ENCODE measurements at regions not wholly inside any gene's neighbourhood (a gene's known extent, or its start where the extent isn't known, plus 50 kb on each side); places are given as distances from the start of the nearest gene placed in this dataset.
A peak's percentile ranks its signal among the peaks of the same experiment; 100 is the strongest.

- DNase-seq (ENCODE audit: low read depth), result no peak
- no peak overlapping the region for H3K4me3 ChIP-seq (ENCODE audit: control insufficient read depth, low read depth, low read length)
- no peak for TF ChIP-seq CTCF (IDR thresholded peaks at IDR 0.05; ENCODE audit: control insufficient read depth, insufficient read depth, low read depth, low read length, missing control alignments)
Observed at GRCh38 chr2:205937211-205937610, 148.8 kb downstream of the INO80D start.

GRCh38 chr2:205936446-205936845, 149.5 kb downstream of the INO80D start:
- H3K4me3 ChIP-seq (ENCODE audit: control insufficient read depth, low read depth, low read length), result no peak overlapping the region
- TF ChIP-seq CTCF (IDR thresholded peaks at IDR 0.05; ENCODE audit: control insufficient read depth, insufficient read depth, low read depth, low read length, missing control alignments), result no peak
- DNase-seq (ENCODE audit: low read depth), result no peak

- peak; percentile 22 for TF ChIP-seq CTCF (IDR thresholded peaks at IDR 0.05; ENCODE audit: control insufficient read depth, insufficient read depth, low read depth, low read length, missing control alignments)
- no peak for DNase-seq (ENCODE audit: low read depth)
Observed at GRCh38 chr2:205934443-205934842, 151.5 kb downstream of the INO80D start.

GRCh38 chr2:205932861-205933260, 153.1 kb downstream of the INO80D start:
- DNase-seq (ENCODE audit: low read depth), result no peak

More at GRCh38 chr2:205934443-205934842, 151.5 kb downstream of the INO80D start:
- H3K4me3 ChIP-seq (ENCODE audit: control insufficient read depth, low read depth, low read length), result no peak overlapping the region

GRCh38 chr2:205931388-205931787, 154.6 kb downstream of the INO80D start:
- TF ChIP-seq CTCF (IDR thresholded peaks at IDR 0.05; ENCODE audit: control insufficient read depth, insufficient read depth, low read depth, low read length, missing control alignments), result no peak
- H3K4me3 ChIP-seq (ENCODE audit: control insufficient read depth, low read depth, low read length), result no peak overlapping the region
- DNase-seq (ENCODE audit: low read depth), result no peak

More at GRCh38 chr2:205932861-205933260, 153.1 kb downstream of the INO80D start:
- TF ChIP-seq CTCF (IDR thresholded peaks at IDR 0.05; ENCODE audit: control insufficient read depth, insufficient read depth, low read depth, low read length, missing control alignments), result no peak
- H3K4me3 ChIP-seq (ENCODE audit: control insufficient read depth, low read depth, low read length), result no peak overlapping the region

- no peak for DNase-seq (ENCODE audit: low read depth)
- no peak for TF ChIP-seq CTCF (IDR thresholded peaks at IDR 0.05; ENCODE audit: control insufficient read depth, insufficient read depth, low read depth, low read length, missing control alignments)
Observed at GRCh38 chr2:205930209-205930608, 155.8 kb downstream of the INO80D start.

More at GRCh38 chr2:205930209-205930608, 155.8 kb downstream of the INO80D start:
- H3K4me3 ChIP-seq (ENCODE audit: control insufficient read depth, low read depth, low read length), result no peak overlapping the region

Measured in AG09309 (cell line).